Gastrocnemius medialis (tissue), 4 donors: ENCODE measurements at regions not wholly inside any gene's neighbourhood (a gene's known extent, or its start where the extent isn't known, plus 50 kb on each side); places are given as distances from the start of the nearest gene placed in this dataset.

Experiments
- CTCF ChIP-seq, 5 experiments: fragments of 450-650 bp in 3 of 5; fragments of 200-600 bp in 2 of 5; sonication (generic) in 2 of 5; IDR thresholded peaks in 4 of 5; conservative IDR thresholded peaks in 1 of 5; 1 replicate in 4 of 5; 2 replicates in 1 of 5; pipeline ENCODE4 v1.5.1; 2016 to 2019; ENCODE audit warnings: antibody characterized with exemption in 5 of 5, mild to moderate bottlenecking in 3 of 5, moderate library complexity in 3 of 5
- POLR2A ChIP-seq, 2 donors: fragments of 450-650 bp; IDR thresholded peaks; one replicate each; pipeline ENCODE4 v1.6.1; 2017; ENCODE audit warnings: antibody characterized with exemption in 2 of 2, mild to moderate bottlenecking in 2 of 2, moderate library complexity in 2 of 2

- TF ChIP-seq CTCF (IDR thresholded peaks at IDR 0.05 in 4 of 5, conservative IDR thresholded peaks at IDR 0.05 in 1 of 5) (no peak), POLR2A (IDR thresholded peaks at IDR 0.05) (no peak)
Observed at GRCh38 chr1:78322928-78323680, 167.7 kb upstream of the PTGFR start.
